HG03457 (cell line): ENCODE measurements at regions not wholly inside any gene's neighbourhood (a gene's known extent, or its start where the extent isn't known, plus 50 kb on each side); places are given as distances from the start of the nearest gene placed in this dataset.

ENCODE experiments used
- ATAC-seq: cut with Tn5 transposase; IDR thresholded peaks from one replicate; pipeline ENCODE4 v1.9.1; 2021; ENCODE audit warnings: moderate number of reproducible peaks; ENCODE audit not compliant: unreplicated experiment

GRCh38 chr1:82923931-82924330 lies 1075.0 kb downstream of the TTLL7 start:
- ATAC-seq: no peak

DNA sequence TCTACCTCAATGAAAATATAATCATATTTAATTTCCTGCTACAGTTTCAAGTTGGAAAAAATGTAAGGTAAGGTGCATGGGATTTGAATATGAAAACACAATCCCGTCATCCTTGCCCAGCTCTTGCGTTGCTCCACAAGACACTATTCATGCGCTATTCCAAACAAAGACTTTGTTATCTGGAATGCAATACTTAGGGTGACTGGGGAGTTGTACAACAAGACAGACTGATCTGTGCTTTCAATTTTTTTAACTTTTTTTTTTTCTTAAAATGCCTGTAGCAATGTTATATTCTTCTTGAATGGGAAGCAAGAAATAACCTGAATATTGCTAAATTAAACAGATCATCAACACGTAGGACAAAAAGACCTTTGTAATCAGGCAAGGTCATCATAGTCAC lies 1077.2 kb downstream of the TTLL7 start:
- no peak for ATAC-seq

- ATAC-seq: no peak
These were observed 1078.3 kb downstream of the TTLL7 start for GRCh38 chr1:82920418-82921248.

DNA sequence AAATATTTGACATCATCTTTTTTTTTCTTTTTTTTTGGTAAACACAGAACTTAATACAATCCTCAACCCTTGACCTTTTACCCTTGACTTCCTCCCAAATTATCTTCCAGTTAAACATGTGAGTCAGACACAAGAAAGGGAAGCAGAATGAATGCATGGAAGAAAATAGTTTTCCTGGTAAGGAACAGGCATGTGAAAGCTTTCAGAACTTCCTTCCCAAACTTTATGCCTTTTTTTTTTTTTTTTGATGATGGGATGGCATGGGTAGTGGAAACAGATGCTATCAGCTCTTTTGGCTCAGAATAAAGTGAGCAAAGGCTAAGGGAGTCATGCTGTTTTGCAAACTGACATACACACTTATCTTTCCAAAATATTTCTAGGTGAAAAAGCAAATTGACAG lies 1079.1 kb downstream of the TTLL7 start:
- ATAC-seq: no peak

- ATAC-seq: no peak
These were observed 1091.6 kb downstream of the TTLL7 start for GRCh38 chr1:82907313-82907712.

- ATAC-seq: no peak
These were observed 1095.3 kb downstream of the TTLL7 start for GRCh38 chr1:82903626-82904025.

DNA sequence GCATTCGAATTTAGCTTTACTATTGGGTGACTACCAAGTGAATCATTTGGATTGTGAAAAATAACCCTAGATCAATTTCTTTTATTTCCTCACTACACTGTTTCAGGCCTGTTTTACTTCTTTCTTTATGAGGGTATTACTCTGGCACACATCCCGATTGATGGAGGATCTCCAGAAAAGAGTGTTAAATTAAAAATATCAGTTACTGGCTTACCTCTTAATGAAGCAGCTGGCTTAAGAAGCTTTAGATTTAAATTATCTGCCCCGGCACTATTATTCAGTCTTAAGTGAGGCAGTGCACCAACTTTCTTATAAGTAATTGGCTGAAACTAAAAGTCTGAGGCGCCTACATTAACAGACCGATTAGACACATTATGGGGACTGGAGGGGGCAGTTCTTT lies 1097.4 kb downstream of the TTLL7 start:
- no peak for ATAC-seq

GRCh38 chr1:82901118-82901517 lies 1097.8 kb downstream of the TTLL7 start:
- ATAC-seq: no peak

DNA sequence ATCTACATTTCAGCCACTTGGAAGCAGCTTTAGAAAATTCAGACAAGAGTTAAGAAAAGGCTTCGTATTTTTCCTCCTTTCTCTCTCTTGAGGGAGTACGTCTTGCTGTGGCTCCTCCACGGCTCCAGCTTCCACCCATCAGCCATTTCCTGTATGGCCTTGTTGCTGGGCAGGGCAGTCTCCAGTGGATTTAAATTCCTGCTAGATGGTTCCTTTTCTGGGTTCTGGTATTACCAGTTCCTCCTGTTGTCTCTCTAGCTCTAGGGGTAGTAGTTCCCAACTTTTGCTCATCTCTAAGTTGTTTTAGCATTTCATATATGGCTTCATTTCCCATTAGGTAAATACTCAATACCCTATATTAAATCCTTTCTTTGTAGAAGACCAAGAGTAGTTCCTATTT lies 1098.3 kb downstream of the ADGRL2 start:
- no peak for ATAC-seq

- no peak for ATAC-seq
These were observed 1096.8 kb downstream of the ADGRL2 start for GRCh38 chr1:82897549-82897948.

GRCh38 chr1:82896036-82896435 lies 1095.3 kb downstream of the ADGRL2 start:
- no peak for ATAC-seq

DNA sequence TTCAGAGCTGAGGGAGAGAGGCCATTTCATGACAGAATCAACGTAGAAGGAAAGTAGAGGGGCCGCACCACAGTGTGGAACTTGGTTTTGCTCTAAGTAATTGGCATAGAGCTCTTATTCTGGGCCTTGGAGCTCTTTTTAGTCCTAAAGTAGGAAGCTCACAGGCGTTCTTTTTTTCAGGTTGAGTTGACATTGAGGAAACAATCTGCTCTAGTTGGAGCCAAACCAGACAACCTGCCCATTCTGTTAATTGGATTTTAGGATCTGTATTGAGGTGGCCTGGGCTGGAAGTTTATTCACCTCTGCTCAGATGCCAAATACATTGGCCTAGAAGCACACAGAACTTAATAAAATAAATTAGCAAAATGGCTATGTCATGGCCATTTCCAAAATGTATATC lies 1093.9 kb downstream of the ADGRL2 start:
- no peak for ATAC-seq

DNA sequence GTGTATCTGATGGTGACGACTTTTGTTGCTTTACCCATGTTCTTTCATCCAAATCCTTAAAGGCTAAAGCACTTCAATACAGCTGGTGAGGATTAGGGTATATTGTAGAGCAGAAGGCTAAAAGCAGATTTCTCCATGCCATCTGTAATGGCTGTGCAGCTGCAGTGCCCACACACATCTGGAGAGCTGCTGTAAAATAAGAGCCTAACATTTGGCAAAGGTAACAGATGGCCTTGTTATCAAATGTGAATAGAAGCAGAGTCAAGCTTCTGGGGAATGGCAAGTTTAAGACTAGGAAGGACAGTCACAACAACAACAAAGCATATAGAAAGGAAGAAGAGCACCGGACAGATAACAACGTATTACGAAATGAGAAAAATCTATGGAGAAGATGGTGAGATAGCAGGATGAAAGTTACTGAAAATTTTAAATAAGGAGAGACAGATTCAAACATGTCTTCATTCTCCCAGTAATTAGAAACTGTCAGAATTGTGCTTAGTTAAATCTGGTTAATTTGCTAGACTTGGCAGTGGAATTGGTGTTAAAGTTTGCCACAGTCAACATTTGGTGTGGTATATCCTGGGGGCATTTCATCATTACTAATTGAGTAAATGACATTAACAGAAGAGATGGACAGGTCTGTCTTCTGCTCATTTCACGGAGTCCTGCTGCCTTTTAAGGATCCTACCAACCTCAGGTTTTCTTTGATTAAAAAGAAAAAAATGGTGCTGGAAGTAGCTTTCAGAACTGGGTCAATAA lies 1093.2 kb downstream of the ADGRL2 start:
- ATAC-seq: no peak

DNA sequence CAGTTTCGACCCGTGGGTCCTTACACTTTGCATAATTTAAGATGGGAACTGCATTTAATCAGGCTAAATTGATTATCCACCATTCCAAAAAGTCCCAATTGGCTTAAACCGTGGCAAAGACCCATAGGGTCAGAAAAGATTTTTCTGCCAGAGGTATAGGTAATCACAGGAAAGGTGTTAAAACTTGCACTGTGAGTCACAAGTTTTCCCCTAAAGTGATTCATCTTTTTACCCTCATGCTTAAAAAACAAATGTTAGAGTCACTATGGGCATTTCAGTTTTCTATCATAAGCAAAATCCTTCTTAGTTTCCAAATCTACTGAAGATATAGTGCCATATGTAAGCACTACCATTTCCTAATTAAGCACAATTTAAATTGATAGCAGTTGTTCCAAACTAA lies 1079.8 kb downstream of the ADGRL2 start:
- ATAC-seq: no peak

GRCh38 chr1:82879701-82880305 lies 1079.1 kb downstream of the ADGRL2 start:
- no peak for ATAC-seq

- ATAC-seq: no peak
These were observed 1074.4 kb downstream of the ADGRL2 start for GRCh38 chr1:82875170-82875569.

DNA sequence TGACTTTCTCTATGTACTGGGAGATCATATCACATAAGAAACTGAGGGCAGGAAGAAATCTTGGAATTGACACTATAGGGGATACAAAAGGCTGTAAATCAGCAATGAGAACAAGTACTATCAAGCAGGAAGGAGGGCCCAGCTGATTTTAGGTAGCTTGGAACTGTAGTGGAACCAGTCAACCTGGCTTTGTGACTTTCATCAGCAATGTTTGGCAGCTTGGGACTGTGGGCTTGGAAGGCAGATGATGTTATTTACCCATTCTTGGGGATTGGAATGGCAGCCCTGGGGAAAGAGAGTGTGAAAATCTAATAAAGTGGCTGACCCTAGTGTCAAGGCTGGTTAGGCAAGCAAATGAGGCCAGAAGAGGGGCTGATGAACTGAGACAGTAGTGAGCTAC lies 1073.3 kb downstream of the ADGRL2 start:
- no peak for ATAC-seq

GRCh38 chr1:82870332-82870731 lies 1069.6 kb downstream of the ADGRL2 start:
- ATAC-seq: no peak

DNA sequence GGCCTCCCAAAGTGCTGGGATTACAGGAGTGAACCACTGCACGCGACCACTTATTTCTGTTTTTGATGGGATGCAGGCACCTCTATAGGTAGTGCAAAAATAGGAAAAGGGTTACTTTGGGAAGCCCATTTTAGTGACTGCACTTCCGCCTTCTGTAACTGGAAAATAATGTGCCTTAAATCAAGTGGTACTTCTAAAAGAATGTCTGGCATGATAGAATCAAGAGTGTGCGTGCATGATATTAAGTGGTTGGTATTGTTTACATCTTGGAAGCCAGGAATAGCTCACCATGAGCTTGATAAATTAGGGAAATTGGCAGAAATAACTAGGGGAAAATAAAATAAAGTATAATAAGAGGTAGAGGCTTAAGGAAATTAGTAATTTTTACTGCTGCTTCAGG lies 1067.0 kb downstream of the ADGRL2 start:
- no peak for ATAC-seq

- no peak for ATAC-seq
These were observed 1061.0 kb downstream of the ADGRL2 start for GRCh38 chr1:82861749-82862148.

DNA sequence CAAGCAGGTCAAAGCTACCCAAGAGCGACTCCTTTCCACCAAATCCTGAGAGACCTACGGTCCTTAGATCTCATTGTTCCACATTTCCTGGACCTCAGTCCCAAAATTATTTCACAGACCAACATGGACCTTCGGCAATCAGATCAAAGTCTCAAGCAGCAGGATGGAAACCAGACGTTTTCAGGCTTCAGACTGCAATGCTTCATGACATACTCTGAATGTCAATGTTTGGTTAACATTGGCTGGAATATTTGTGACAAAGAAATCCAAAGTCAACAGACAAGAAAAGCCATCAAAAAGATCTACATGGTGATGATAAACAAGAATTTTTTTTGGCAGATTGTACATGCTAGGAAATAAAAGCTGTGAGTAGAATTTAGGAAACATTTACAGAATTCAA lies 1057.3 kb downstream of the ADGRL2 start:
- no peak for ATAC-seq

- ATAC-seq: no peak
These were observed 1048.7 kb downstream of the ADGRL2 start for GRCh38 chr1:82849460-82849859.
